Neutrophil (primary cell): ENCODE measurements at regions not wholly inside any gene's neighbourhood (a gene's known extent, or its start where the extent isn't known, plus 50 kb on each side); places are given as distances from the start of the nearest gene placed in this dataset.

Experiments used
- H3K27ac ChIP-seq: fragments of 200-600 bp; sonication (generic); 2 replicates; pipeline ENCODE4 v1.5.1; 2016; ENCODE audit warnings: mild to moderate bottlenecking, moderate library complexity
- H3K27me3 ChIP-seq: fragments of 200-600 bp; sonication (generic); 2 replicates; pipeline ENCODE4 v1.6.0; 2016; ENCODE audit warnings: mild to moderate bottlenecking
- H3K36me3 ChIP-seq: fragments of 200-600 bp; sonication (generic); 2 replicates; pipeline ENCODE4 v1.5.1; 2017
- H3K4me1 ChIP-seq, 2 experiments: fragments of 200-600 bp in 1 of 2; sonication (generic) in 1 of 2; 1 replicate in 1 of 2; 2 replicates in 1 of 2; pipeline versions ENCODE4 v1.5.1 to v1.6.1; 2013 to 2016; ENCODE audit warnings: low read depth in 1 of 2, low read length in 1 of 2, mild to moderate bottlenecking in 1 of 2, moderate library complexity in 1 of 2; ENCODE audit not compliant: control insufficient read depth in 1 of 2, insufficient read depth in 1 of 2
- H3K4me3 ChIP-seq, 2 experiments: fragments of 200-600 bp in 1 of 2; sonication (generic) in 1 of 2; 1 replicate in 1 of 2; 2 replicates in 1 of 2; pipeline ENCODE4 v1.5.1; 2013 to 2016; ENCODE audit warnings: low read depth in 1 of 2, low read length in 1 of 2, mild to moderate bottlenecking in 1 of 2, moderate library complexity in 1 of 2
- H3K9me3 ChIP-seq: fragments of 200-600 bp; sonication (generic); 2 replicates; pipeline ENCODE4 v1.5.1; 2016
- CTCF ChIP-seq: fragments of 200-600 bp; sonication (generic); IDR thresholded peaks from 2 replicates; pipeline ENCODE4 v1.5.1; 2016; ENCODE audit warnings: antibody characterized with exemption

GRCh38 chr11:20250644-20251247, 90.5 kb upstream of the DBX1 start:
- no peaks in the 10 kb centered on the region for H3K4me1 ChIP-seq
- H3K9me3 ChIP-seq = no peaks in the 10 kb centered on the region
- peaks cover 49% of the 10 kb centered on the region for H3K27me3 ChIP-seq
- H3K27ac ChIP-seq = no peak overlapping the region
- H3K36me3 ChIP-seq = no peaks in the 10 kb centered on the region
- no peak overlapping the region for H3K4me3 ChIP-seq
- no peak for TF ChIP-seq CTCF

GRCh38 chr11:20249796-20250195, 89.5 kb upstream of the DBX1 start:
- H3K4me3 ChIP-seq = no peak overlapping the region
- H3K27ac ChIP-seq = no peak overlapping the region
- H3K4me1 ChIP-seq = no peaks in the 10 kb centered on the region
- no peaks in the 10 kb centered on the region for H3K36me3 ChIP-seq
- no peak for TF ChIP-seq CTCF
- no peaks in the 10 kb centered on the region for H3K9me3 ChIP-seq
- peaks cover 44% of the 10 kb centered on the region for H3K27me3 ChIP-seq

DNA sequence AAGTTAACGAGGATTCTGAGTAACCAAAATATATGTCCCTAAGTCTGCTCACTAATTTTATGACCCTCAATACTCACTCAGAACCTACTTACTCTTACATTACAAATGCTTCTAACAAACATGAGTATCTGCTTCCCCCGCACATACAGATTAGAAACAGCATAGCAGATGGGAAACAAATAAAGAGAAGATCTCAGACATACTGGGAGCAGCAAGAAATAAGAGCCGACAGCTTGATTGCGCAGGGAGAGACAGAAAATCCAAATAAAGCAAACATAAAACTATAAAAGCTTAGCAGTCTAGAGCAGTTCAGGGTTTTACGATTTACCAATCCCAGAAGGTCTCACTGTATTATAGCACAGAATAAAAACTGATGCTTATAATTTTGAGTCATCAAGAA, 89.1 kb upstream of the DBX1 start:
- H3K9me3 ChIP-seq = no peaks in the 10 kb centered on the region
- no peak overlapping the region for H3K4me3 ChIP-seq
- H3K27ac ChIP-seq = no peak overlapping the region
- no peaks in the 10 kb centered on the region for H3K4me1 ChIP-seq
- H3K27me3 ChIP-seq = peaks cover 44% of the 10 kb centered on the region
- no peak for TF ChIP-seq CTCF
- H3K36me3 ChIP-seq = no peaks in the 10 kb centered on the region

DNA sequence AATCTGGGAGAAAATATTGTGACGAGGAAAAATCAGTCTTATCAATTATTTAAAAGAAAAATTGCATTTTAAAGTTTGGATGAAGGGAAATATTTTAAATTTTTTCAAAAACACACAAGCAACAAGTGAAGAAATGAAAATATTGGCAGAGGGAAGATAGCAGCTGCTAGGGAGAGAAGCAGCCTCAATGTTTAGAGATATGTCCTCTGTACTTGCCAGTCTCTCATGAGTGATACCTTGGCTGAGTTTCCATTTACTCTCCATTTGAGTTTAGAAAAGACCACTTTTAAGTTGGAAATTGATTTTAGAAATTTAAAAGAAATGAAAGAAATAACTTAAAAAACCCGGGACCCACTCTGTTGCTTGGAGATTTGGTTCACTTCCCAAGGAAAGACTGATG, 88.6 kb upstream of the DBX1 start:
- Histone ChIP-seq H3K27me3 (peaks cover 44% of the 10 kb centered on the region), H3K4me3 (no peak overlapping the region), H3K27ac (no peak overlapping the region), H3K9me3 (no peaks in the 10 kb centered on the region), H3K4me1 (no peaks in the 10 kb centered on the region), H3K36me3 (no peaks in the 10 kb centered on the region)
- no peak for TF ChIP-seq CTCF

DNA sequence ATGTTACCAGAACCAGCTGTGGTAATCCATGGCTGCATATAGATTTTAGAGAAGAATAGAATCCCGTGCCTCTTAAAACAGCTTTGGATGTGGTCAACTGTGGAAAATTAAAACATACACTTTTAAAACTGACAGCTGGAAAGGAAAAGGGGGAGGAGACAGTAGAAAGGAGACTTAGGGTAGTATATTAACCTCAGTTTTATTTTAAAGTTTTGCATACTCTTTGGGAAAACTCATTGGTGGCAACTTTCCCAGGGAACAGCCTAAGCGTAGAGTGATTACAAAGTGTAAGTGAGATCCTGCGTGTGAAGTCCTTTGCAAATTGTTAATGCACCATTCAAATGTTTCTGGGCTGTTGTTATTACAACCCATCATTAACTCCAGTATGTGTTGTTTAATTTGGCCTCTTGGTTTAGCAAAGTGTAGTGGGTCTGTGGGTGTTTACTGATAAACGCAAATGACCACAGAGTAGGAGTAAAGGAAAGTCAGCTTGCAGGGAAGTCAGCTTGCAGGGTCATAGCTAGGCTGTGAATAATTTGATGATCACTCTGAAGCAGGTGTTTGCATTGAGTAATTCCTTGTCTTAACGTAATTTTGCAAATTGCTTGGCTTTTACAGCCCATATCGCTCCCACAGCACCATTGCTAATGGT, 88.0 kb upstream of the DBX1 start:
- Histone ChIP-seq H3K4me3 (no peak overlapping the region), H3K9me3 (no peaks in the 10 kb centered on the region), H3K27me3 (peaks cover 46% of the 10 kb centered on the region), H3K4me1 (no peaks in the 10 kb centered on the region), H3K27ac (no peak overlapping the region), H3K36me3 (no peaks in the 10 kb centered on the region)
- TF ChIP-seq CTCF = no peak
